OCI-LY3 (cell line): ENCODE measurements at regions not wholly inside any gene's neighbourhood (a gene's known extent, or its start where the extent isn't known, plus 50 kb on each side); places are given as distances from the start of the nearest gene placed in this dataset.

Source experiments
- H2AFZ ChIP-seq: fragments of 200-600, 300-600 bp; shearing (Covaris generic); 2 replicates; pipeline ENCODE4 v1.6.0; 2014; ENCODE audit warnings: antibody characterized with exemption, low read depth, low read length
- H3K27ac ChIP-seq: fragments of 200-600, 300-600 bp; sonication (generic); 2 replicates; pipeline ENCODE4 v1.5.1; 2014; ENCODE audit warnings: mild to moderate bottlenecking, low read length, moderate library complexity, mixed read lengths
- H3K27me3 ChIP-seq: fragments of 200-600, 300-600 bp; sonication (generic); 2 replicates; pipeline ENCODE4 v1.6.1; 2014; ENCODE audit warnings: low read depth, low read length, mixed read lengths
- H3K36me3 ChIP-seq: fragments of 200-600, 300-600 bp; sonication (generic); replicated peaks from 2 replicates; pipeline ENCODE3; 2014; ENCODE audit warnings: low read depth, low read length, mixed read lengths
- H3K4me1 ChIP-seq: fragments of 300-600, 200-600 bp; sonication (generic); 2 replicates; pipeline ENCODE4 v1.6.1; 2014; ENCODE audit warnings: low read length, mixed read lengths
- H3K4me2 ChIP-seq: fragments of 200-600, 300-600 bp; sonication (generic); 2 replicates; pipeline ENCODE4 v1.6.1; 2014; ENCODE audit warnings: low read length, mixed read lengths
- H3K4me3 ChIP-seq: fragments of 300-600, 200-600 bp; sonication (generic); 2 replicates; pipeline ENCODE4 v1.5.1; 2014; ENCODE audit warnings: antibody characterized with exemption, mild to moderate bottlenecking, low read length, moderate library complexity
- H3K79me2 ChIP-seq: fragments of 300-600, 200-600 bp; shearing (Covaris generic); 2 replicates; pipeline ENCODE4 v1.6.1; 2014; ENCODE audit warnings: mild to moderate bottlenecking, low read length, mixed read lengths
- H3K9ac ChIP-seq: fragments of 300-600, 200-600 bp; shearing (Covaris generic); 2 replicates; pipeline ENCODE4 v1.6.0; 2014; ENCODE audit warnings: mild to moderate bottlenecking, low read length, moderate library complexity
- H3K9me3 ChIP-seq: fragments of 200-600, 300-600 bp; shearing (Covaris generic); 2 replicates; pipeline ENCODE4 v1.6.1; 2014; ENCODE audit warnings: low read length, mixed read lengths; ENCODE audit not compliant: insufficient read depth
- H4K20me1 ChIP-seq: fragments of 200-600, 300-600 bp; sonication (generic); 2 replicates; pipeline ENCODE4 v1.6.1; 2016; ENCODE audit warnings: low read length, mixed read lengths; ENCODE audit not compliant: insufficient read depth
- EZH2phosphoT487 ChIP-seq: fragments of 200-600 bp; shearing (Covaris generic); IDR thresholded peaks from 2 replicates; pipeline ENCODE4 v1.6.1; 2018; ENCODE audit warnings: antibody characterized with exemption, mixed run types, low read depth
- TF ChIP-seq, protein P1 (sequence below): fragments of 200-600, 300-600 bp; sonication (generic); IDR thresholded peaks from 2 replicates; pipeline ENCODE4 v1.5.1; 2014; ENCODE audit warnings: antibody characterized with exemption, low read length, low read depth

DNA sequence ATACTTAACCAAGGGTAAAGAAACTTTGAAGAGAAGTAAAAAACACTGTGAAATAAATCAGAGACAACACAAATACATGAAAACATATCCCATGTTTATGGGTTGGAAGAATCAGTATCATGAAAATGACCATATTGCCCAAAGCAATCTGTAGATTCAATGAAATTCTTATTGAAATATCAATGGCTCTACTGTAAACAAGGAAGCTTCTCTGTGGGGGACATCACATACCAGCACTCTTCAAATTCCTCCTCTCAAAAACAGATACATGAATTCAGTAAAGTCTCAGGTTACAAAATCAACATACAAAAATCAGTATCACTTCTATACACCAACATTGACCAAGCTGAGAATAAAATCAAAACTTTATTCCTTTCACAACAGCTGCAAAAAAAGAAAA is 63.5 kb upstream of the CNTNAP5 start:
- no peaks in the 10 kb centered on the region for H4K20me1 ChIP-seq
- H3K36me3 ChIP-seq = no peaks in the 10 kb centered on the region
- TF ChIP-seq, protein P1, sequence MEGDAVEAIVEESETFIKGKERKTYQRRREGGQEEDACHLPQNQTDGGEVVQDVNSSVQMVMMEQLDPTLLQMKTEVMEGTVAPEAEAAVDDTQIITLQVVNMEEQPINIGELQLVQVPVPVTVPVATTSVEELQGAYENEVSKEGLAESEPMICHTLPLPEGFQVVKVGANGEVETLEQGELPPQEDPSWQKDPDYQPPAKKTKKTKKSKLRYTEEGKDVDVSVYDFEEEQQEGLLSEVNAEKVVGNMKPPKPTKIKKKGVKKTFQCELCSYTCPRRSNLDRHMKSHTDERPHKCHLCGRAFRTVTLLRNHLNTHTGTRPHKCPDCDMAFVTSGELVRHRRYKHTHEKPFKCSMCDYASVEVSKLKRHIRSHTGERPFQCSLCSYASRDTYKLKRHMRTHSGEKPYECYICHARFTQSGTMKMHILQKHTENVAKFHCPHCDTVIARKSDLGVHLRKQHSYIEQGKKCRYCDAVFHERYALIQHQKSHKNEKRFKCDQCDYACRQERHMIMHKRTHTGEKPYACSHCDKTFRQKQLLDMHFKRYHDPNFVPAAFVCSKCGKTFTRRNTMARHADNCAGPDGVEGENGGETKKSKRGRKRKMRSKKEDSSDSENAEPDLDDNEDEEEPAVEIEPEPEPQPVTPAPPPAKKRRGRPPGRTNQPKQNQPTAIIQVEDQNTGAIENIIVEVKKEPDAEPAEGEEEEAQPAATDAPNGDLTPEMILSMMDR = no peak
- TF ChIP-seq EZH2phosphoT487 = no peak
- no peaks in the 10 kb centered on the region for H3K79me2 ChIP-seq
- H3K27ac ChIP-seq = no peak overlapping the region
- no peaks in the 10 kb centered on the region for H3K9me3 ChIP-seq
- no peak overlapping the region for H3K4me2 ChIP-seq
- no peak overlapping the region for H3K9ac ChIP-seq
- no peak overlapping the region for H3K4me3 ChIP-seq
- no peak overlapping the region for H2AFZ ChIP-seq
- no peaks in the 10 kb centered on the region for H3K4me1 ChIP-seq
- no peaks in the 10 kb centered on the region for H3K27me3 ChIP-seq

DNA sequence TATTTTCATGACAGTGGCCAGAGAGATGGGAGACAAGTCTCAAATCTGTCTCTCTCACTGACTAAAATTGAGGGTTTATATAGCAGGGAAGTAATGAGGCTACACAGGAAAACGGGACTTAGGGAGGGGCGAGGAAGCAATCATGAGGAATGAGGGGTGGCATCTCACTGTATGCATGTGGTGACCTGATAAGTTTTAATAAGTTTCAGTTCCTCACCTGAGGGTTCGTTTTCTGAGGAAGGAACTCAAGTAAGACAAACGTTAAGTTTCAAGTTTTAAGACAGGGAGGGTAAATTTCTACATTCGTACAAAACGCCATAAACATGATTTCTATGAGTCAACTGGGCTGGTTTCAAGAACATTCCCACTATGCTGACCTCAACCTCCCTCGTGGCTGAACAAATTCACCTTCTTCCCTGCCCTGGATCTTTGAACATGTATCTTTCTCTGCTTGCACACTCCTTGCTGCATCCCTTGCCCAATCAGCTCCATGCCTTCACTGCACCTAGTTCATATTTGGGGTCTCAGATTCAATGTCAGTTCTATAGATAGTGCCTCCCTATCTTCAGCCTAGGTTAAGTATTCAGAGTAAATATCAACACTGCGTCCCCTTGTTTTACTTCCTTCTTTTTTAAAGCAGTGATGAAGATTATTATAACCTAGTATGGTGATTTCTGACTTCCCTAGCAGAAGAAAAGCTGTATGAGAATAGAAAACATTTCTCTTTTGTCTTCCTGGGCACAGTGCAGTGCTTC is 53.3 kb upstream of the CNTNAP5 start:
- no peak for TF ChIP-seq EZH2phosphoT487
- TF ChIP-seq, protein P1 = no peak
- Histone ChIP-seq H3K27me3 (peaks cover 34% of the 10 kb centered on the region; the same call in 1 of the 2 replicates), H3K4me3 (peak overlapping the region; percentile 48), H3K27ac (no peak overlapping the region), H3K4me1 (peaks cover 15% of the 10 kb centered on the region), H3K9me3 (peaks cover 9% of the 10 kb centered on the region; the same call in 1 of the 2 replicates), H3K9ac (no peak overlapping the region), H4K20me1 (no peaks in the 10 kb centered on the region), H3K4me2 (peak overlapping the region; percentile 70), H3K79me2 (no peaks in the 10 kb centered on the region), H3K36me3 (no peaks in the 10 kb centered on the region), H2AFZ (no peak overlapping the region)
